B cell (primary cell): ENCODE measurements at regions not wholly inside any gene's neighbourhood (a gene's known extent, or its start where the extent isn't known, plus 50 kb on each side); places are given as distances from the start of the nearest gene placed in this dataset.

Experiments
- ATAC-seq: fragments of 200-7000 bp; cut with Tn5 transposase; one replicate; pipeline ENCODE4 v1.10.0; 2021; ENCODE audit warnings: low read depth, mild to moderate bottlenecking, moderate number of reproducible peaks, moderate library complexity
- CTCF ChIA-PET: fragments of 350-600 bp; sonication (Branson Sonifier 250); formaldehyde crosslinking; loops from one replicate; lab custom pipeline; 2021; ENCODE audit warnings: antibody characterized with exemption, inconsistent platforms; lab: Charles Lee
- POLR2A ChIA-PET: fragments of 350-600 bp; sonication (Branson Sonifier 250); formaldehyde crosslinking; loops from one replicate; lab custom pipeline; 2021; ENCODE audit warnings: antibody characterized with exemption; lab: Charles Lee
- DNase-seq: peaks from one replicate; pipeline ENCODE4 v3.0.0; 2013
- H2AFZ ChIP-seq: 2 replicates; pipeline ENCODE4 v1.6.1; 2012; ENCODE audit warnings: mild to moderate bottlenecking, low read depth, low read length; ENCODE audit not compliant: insufficient read depth, poor library complexity, severe bottlenecking
- H3K27ac ChIP-seq, 2 donors: 1 replicate in 1 of 2; 2 replicates in 1 of 2; pipeline ENCODE4 v1.5.1; 2012 to 2013; ENCODE audit warnings: low read length in 2 of 2, mild to moderate bottlenecking in 2 of 2, moderate library complexity in 1 of 2
- H3K27me3 ChIP-seq, 4 experiments: fragments of 200-600 bp in 1 of 4; sonication (generic) in 1 of 4; replicated peaks in 1 of 4; 1 replicate in 2 of 4; 2 replicates in 2 of 4; pipeline versions ENCODE4 v1.6.1 to v1.7.0; 2013 to 2016; ENCODE audit warnings: low read length in 3 of 4, mild to moderate bottlenecking in 2 of 4, mixed read lengths in 1 of 4, moderate library complexity in 1 of 4; ENCODE audit not compliant: insufficient read depth in 4 of 4, control insufficient read depth in 3 of 4; ENCODE audit errors: control extremely low read depth in 1 of 4
- H3K36me3 ChIP-seq, 2 experiments: replicated peaks in 1 of 2; 1 replicate in 1 of 2; 2 replicates in 1 of 2; pipeline versions ENCODE4 v1.6.1 to v1.7.1; 2013; ENCODE audit warnings: low read length in 1 of 2; ENCODE audit not compliant: insufficient read depth in 2 of 2, control insufficient read depth in 1 of 2; ENCODE audit errors: control extremely low read depth in 1 of 2, extremely low read depth in 1 of 2
- H3K4me1 ChIP-seq, 2 donors: fragments of 200-600 bp in 1 of 2; sonication (generic) in 1 of 2; 1 replicate in 1 of 2; 2 replicates in 1 of 2; pipeline versions ENCODE4 v1.5.1 to v1.6.1; 2013 to 2017; ENCODE audit warnings: low read length in 2 of 2; ENCODE audit not compliant: control insufficient read depth in 2 of 2, insufficient read depth in 2 of 2
- H3K4me2 ChIP-seq: replicated peaks from 2 replicates; pipeline ENCODE3; 2012; ENCODE audit warnings: mild to moderate bottlenecking, low read depth, low read length; ENCODE audit not compliant: poor library complexity, severe bottlenecking
- H3K4me3 ChIP-seq, 5 experiments: fragments of 200-600 bp in 1 of 5; sonication (generic) in 1 of 5; 1 replicate in 3 of 5; 2 replicates in 2 of 5; pipeline versions ENCODE4 v1.5.1 to v1.7.0; 2011 to 2016; ENCODE audit warnings: low read length in 4 of 5, mild to moderate bottlenecking in 4 of 5, low read depth in 2 of 5, control low read depth in 1 of 5, moderate library complexity in 1 of 5; ENCODE audit not compliant: insufficient read depth in 1 of 5; ENCODE audit errors: control extremely low read depth in 1 of 5, extremely low read depth in 1 of 5
- H3K79me2 ChIP-seq: fragments of 200-600 bp; sonication (generic); one replicate; pipeline ENCODE4 v1.6.0; 2016; ENCODE audit warnings: low read length; ENCODE audit not compliant: control insufficient read depth, insufficient read depth
- H3K9ac ChIP-seq: fragments of 200-600 bp; sonication (generic); 2 replicates; pipeline ENCODE4 v1.6.1; 2017; ENCODE audit warnings: mild to moderate bottlenecking, low read length, moderate library complexity
- H3K9me3 ChIP-seq, 3 donors: one replicate each; pipeline versions ENCODE4 v1.6.1 to v1.7.1; 2013; ENCODE audit warnings: low read length in 2 of 3; ENCODE audit not compliant: control insufficient read depth in 2 of 3, insufficient read depth in 1 of 3; ENCODE audit errors: control extremely low read depth in 1 of 3
- H4K20me1 ChIP-seq: 2 replicates; pipeline ENCODE4 v1.6.0; 2012; ENCODE audit warnings: mild to moderate bottlenecking, low read length; ENCODE audit not compliant: insufficient read depth, control insufficient read depth, poor library complexity, severe bottlenecking
- H3K27ac Mint-ChIP-seq: one replicate; pipeline ENCODE4 v1.8.0; 2021; ENCODE audit warnings: mixed read lengths
- H3K27me3 Mint-ChIP-seq: one replicate; pipeline ENCODE4 v1.8.0; 2021; ENCODE audit warnings: mixed read lengths
- H3K4me1 Mint-ChIP-seq: one replicate; pipeline ENCODE4 v1.8.0; 2021; ENCODE audit warnings: mixed read lengths
- H3K4me3 Mint-ChIP-seq: one replicate; pipeline ENCODE4 v1.8.0; 2021; ENCODE audit warnings: mixed read lengths
- H3K9me3 Mint-ChIP-seq: one replicate; pipeline ENCODE4 v1.8.0; 2022; ENCODE audit warnings: mixed read lengths; ENCODE audit not compliant: insufficient read depth
- EZH2 ChIP-seq: IDR thresholded peaks from 2 replicates; pipeline ENCODE4 v1.6.1; 2012; ENCODE audit warnings: borderline replicate concordance, low read depth, mild to moderate bottlenecking, moderate library complexity, low read length; ENCODE audit not compliant: insufficient read depth, poor library complexity, severe bottlenecking
- WGBS: methylation state at CpG from one replicate; pipeline ENCODE4 v1.1.5; 2013; ENCODE audit warnings: missing lambda C conversion rate; ENCODE audit not compliant: insufficient coverage; 5-methylcytosine and 5-hydroxymethylcytosine counted together
- intact Hi-C: fragments of 100-400 bp; cut with micrococcal nuclease; formaldehyde crosslinking; loops from one replicate; pipeline ENCODE4 v1.10.0; 2022
- TF ChIP-seq, protein P1 (sequence below): fragments of 200-600 bp; IDR thresholded peaks from one replicate; pipeline ENCODE4 v1.8.0; 2022; ENCODE audit warnings: antibody characterized with exemption, mild to moderate bottlenecking

DNA sequence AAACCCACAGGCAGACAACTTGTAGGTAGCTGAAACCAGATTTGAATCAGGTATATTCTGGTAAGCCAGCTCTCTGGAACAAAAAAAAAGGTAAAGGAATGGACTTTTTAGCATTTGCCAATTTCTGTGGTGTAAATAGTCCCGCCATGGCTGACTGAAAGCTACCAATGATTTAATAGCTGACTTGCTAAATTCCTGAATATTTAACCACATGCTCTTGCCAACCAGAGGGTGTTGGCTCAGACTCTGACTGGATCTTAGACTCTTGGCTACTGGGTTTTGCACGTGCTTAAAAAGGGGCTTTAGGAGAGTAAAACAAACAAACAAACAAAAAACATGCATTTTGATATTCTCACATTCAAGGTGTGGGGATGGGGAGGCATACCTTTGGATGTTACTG lies 600.0 kb upstream of the CDH4 start:
- intact Hi-C loops = no loop called here
- CTCF ChIA-PET = no interaction called here
- WGBS = no CpG with 5 or more reads among the region's 2 CpGs
- Mint-ChIP-seq H3K4me1 (no peaks in the 10 kb centered on the region), H3K9me3 (peaks cover 21% of the 10 kb centered on the region), H3K27ac (no peak overlapping the region), H3K27me3 (no peaks in the 10 kb centered on the region), H3K4me3 (no peak overlapping the region)
- TF ChIP-seq, protein P1, sequence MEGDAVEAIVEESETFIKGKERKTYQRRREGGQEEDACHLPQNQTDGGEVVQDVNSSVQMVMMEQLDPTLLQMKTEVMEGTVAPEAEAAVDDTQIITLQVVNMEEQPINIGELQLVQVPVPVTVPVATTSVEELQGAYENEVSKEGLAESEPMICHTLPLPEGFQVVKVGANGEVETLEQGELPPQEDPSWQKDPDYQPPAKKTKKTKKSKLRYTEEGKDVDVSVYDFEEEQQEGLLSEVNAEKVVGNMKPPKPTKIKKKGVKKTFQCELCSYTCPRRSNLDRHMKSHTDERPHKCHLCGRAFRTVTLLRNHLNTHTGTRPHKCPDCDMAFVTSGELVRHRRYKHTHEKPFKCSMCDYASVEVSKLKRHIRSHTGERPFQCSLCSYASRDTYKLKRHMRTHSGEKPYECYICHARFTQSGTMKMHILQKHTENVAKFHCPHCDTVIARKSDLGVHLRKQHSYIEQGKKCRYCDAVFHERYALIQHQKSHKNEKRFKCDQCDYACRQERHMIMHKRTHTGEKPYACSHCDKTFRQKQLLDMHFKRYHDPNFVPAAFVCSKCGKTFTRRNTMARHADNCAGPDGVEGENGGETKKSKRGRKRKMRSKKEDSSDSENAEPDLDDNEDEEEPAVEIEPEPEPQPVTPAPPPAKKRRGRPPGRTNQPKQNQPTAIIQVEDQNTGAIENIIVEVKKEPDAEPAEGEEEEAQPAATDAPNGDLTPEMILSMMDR = no peak
- no peak for TF ChIP-seq EZH2
- no peak overlapping the region for H3K27ac ChIP-seq
- no peak overlapping the region for H3K4me2 ChIP-seq
- H3K27me3 ChIP-seq = no peaks in the 10 kb centered on the region
- no peak overlapping the region for H2AFZ ChIP-seq
- H3K4me1 ChIP-seq = no peaks in the 10 kb centered on the region
- H4K20me1 ChIP-seq = no peaks in the 10 kb centered on the region
- no peaks in the 10 kb centered on the region for H3K79me2 ChIP-seq
- H3K9me3 ChIP-seq = peaks cover 0 to 13% (median 0%) of the 10 kb centered on the region in 3 donors
- POLR2A ChIA-PET = no interaction called here
- ATAC-seq (no peak), DNase-seq (no peak)
- H3K4me3 ChIP-seq = no peak overlapping the region
- no peaks in the 10 kb centered on the region for H3K36me3 ChIP-seq
- no peak overlapping the region for H3K9ac ChIP-seq

DNA sequence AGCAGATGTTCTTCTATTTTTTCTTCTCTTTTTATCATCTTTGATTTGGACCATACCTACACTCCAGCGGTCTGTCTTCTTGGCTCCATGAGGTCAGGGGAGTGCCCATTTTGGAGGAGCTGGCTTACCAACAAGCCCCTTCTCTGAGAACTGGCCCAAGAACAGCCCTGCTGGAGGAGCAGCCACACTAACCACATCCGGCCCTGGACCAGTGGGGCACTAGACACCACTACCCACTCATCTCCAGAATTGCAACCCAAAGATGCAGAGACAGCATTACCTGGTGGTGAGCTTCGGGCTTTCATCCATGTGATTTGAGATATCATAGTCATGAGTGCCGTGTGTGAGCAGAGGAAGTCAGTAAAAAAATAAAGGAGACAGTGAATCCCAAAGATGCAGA lies 599.4 kb upstream of the CDH4 start:
- TF ChIP-seq, protein P1 = no peak
- no peak for TF ChIP-seq EZH2
- Mint-ChIP-seq H3K27ac (no peak overlapping the region), H3K27me3 (no peaks in the 10 kb centered on the region), H3K4me1 (no peaks in the 10 kb centered on the region), H3K9me3 (peaks cover 21% of the 10 kb centered on the region), H3K4me3 (no peak overlapping the region)
- WGBS = 92% methylated on average over 4 of the region's 4 CpGs
- no peak for ATAC-seq
- Histone ChIP-seq H3K27ac (no peak overlapping the region), H3K79me2 (no peaks in the 10 kb centered on the region), H3K27me3 (no peaks in the 10 kb centered on the region), H2AFZ (no peak overlapping the region), H4K20me1 (no peaks in the 10 kb centered on the region), H3K4me2 (no peak overlapping the region), H3K9ac (no peak overlapping the region), H3K36me3 (no peaks in the 10 kb centered on the region), H3K4me1 (no peaks in the 10 kb centered on the region), H3K4me3 (no peak overlapping the region), H3K9me3 (peaks cover 0 to 16% (median 0%) of the 10 kb centered on the region in 3 donors)
- ChIA-PET POLR2A (no interaction called here), CTCF (no interaction called here)
- intact Hi-C loops = no loop called here
- DNase-seq = no peak
